Liver (tissue), 7 donors: ENCODE measurements at regions not wholly inside any gene's neighbourhood (a gene's known extent, or its start where the extent isn't known, plus 50 kb on each side); places are given as distances from the start of the nearest gene placed in this dataset.
"Not testable (repeated sequence)": the region's sequence is repeated elsewhere in the genome, so short reads cannot be mapped to it uniquely, and the experiment has no call there.

Experiments used
- DNase-seq: peaks from one replicate; pipeline ENCODE4 v3.0.0-alpha.2; 2017; ENCODE audit warnings: low spot score
- H3K27ac ChIP-seq, 2 donors: one replicate each; pipeline ENCODE4 v1.7.0; 2013; ENCODE audit warnings: inconsistent platforms in 2 of 2, low read length in 2 of 2, control low read depth in 1 of 2, low read depth in 1 of 2, mild to moderate bottlenecking in 1 of 2
- H3K27me3 ChIP-seq, 4 donors: one replicate each; pipeline versions ENCODE4 v1.6.1 to v1.7.0; 2013; ENCODE audit warnings: low read length in 3 of 4, inconsistent platforms in 1 of 4, mild to moderate bottlenecking in 1 of 4, moderate library complexity in 1 of 4; ENCODE audit not compliant: control insufficient read depth in 4 of 4, insufficient read depth in 4 of 4
- H3K36me3 ChIP-seq, 4 donors: one replicate each; pipeline versions ENCODE4 v1.6.1 to v1.7.0; 2013; ENCODE audit warnings: low read length in 3 of 4, mild to moderate bottlenecking in 3 of 4, low read depth in 1 of 4, moderate library complexity in 1 of 4; ENCODE audit not compliant: control insufficient read depth in 4 of 4, insufficient read depth in 3 of 4
- H3K4me1 ChIP-seq, 4 donors: one replicate each; pipeline versions ENCODE4 v1.6.1 to v1.7.0; 2013; ENCODE audit warnings: low read length in 3 of 4, mild to moderate bottlenecking in 3 of 4, moderate library complexity in 1 of 4; ENCODE audit not compliant: control insufficient read depth in 4 of 4, insufficient read depth in 4 of 4
- H3K4me3 ChIP-seq, 3 donors: one replicate each; pipeline versions ENCODE4 v1.6.1 to v1.7.0; 2013; ENCODE audit warnings: low read length in 3 of 3, control low read depth in 1 of 3, low read depth in 1 of 3, mild to moderate bottlenecking in 1 of 3
- H3K9ac ChIP-seq, 2 donors: one replicate each; pipeline ENCODE4 v1.7.0; 2013; ENCODE audit warnings: low read length in 2 of 2, mild to moderate bottlenecking in 2 of 2, moderate library complexity in 2 of 2, control low read depth in 1 of 2, low read depth in 1 of 2
- H3K9me3 ChIP-seq, 4 donors: one replicate each; pipeline versions ENCODE4 v1.6.1 to v1.7.0; 2013; ENCODE audit warnings: low read length in 3 of 4; ENCODE audit not compliant: control insufficient read depth in 4 of 4
- ATF3 ChIP-seq: IDR thresholded peaks from 2 replicates; pipeline ENCODE4 v1.6.1; 2016; ENCODE audit warnings: antibody characterized with exemption
- EGR1 ChIP-seq, 2 donors: IDR thresholded peaks; 2 replicates each; pipeline ENCODE4 v1.6.1; 2016 to 2018; ENCODE audit warnings: antibody characterized with exemption in 2 of 2, low read depth in 2 of 2
- FOXA1 ChIP-seq: IDR thresholded peaks from 2 replicates; pipeline ENCODE4 v1.6.1; 2016; ENCODE audit warnings: antibody characterized with exemption
- FOXA2 ChIP-seq: IDR thresholded peaks from 2 replicates; pipeline ENCODE4 v1.6.1; 2016; ENCODE audit warnings: antibody characterized with exemption
- GABPA ChIP-seq, 2 donors: IDR thresholded peaks in 1 of 2; conservative IDR thresholded peaks in 1 of 2; 2 replicates each; pipeline ENCODE4 v1.6.1; 2016; ENCODE audit warnings: antibody characterized with exemption in 2 of 2, mild to moderate bottlenecking in 1 of 2, moderate library complexity in 1 of 2
- HNF4A ChIP-seq, 2 donors: conservative IDR thresholded peaks; 2 replicates each; pipeline ENCODE4 v1.6.1; 2016; ENCODE audit warnings: antibody characterized with exemption in 2 of 2, mild to moderate bottlenecking in 2 of 2
- HNF4G ChIP-seq: IDR thresholded peaks from 2 replicates; pipeline ENCODE4 v1.6.1; 2016; ENCODE audit warnings: antibody characterized with exemption
- JUND ChIP-seq, 2 donors: IDR thresholded peaks; 2 replicates each; pipeline ENCODE4 v1.6.1; 2016; ENCODE audit warnings: antibody characterized with exemption in 2 of 2
- MAX ChIP-seq: IDR thresholded peaks from 2 replicates; pipeline ENCODE4 v1.6.1; 2016; ENCODE audit warnings: antibody characterized with exemption
- NR2F2 ChIP-seq: IDR thresholded peaks from 2 replicates; pipeline ENCODE4 v1.6.1; 2016; ENCODE audit warnings: antibody characterized with exemption
- RAD21 ChIP-seq, 2 donors: IDR thresholded peaks; 2 replicates each; pipeline ENCODE4 v1.6.1; 2016; ENCODE audit warnings: antibody characterized with exemption in 2 of 2, mild to moderate bottlenecking in 2 of 2
- REST ChIP-seq: IDR thresholded peaks from 2 replicates; pipeline ENCODE4 v1.6.1; 2016; ENCODE audit warnings: antibody characterized with exemption, mild to moderate bottlenecking
- RXRA ChIP-seq, 2 donors: IDR thresholded peaks; 2 replicates each; pipeline ENCODE4 v1.6.1; 2017 to 2018; ENCODE audit warnings: antibody characterized with exemption in 2 of 2, mild to moderate bottlenecking in 1 of 2
- TAF1 ChIP-seq: conservative IDR thresholded peaks from 2 replicates; pipeline ENCODE4 v1.6.1; 2016; ENCODE audit warnings: antibody characterized with exemption, mild to moderate bottlenecking
- YY1 ChIP-seq: IDR thresholded peaks from 2 replicates; pipeline ENCODE4 v1.6.1; 2016; ENCODE audit warnings: antibody characterized with exemption, mild to moderate bottlenecking
- ZBTB33 ChIP-seq: IDR thresholded peaks from 2 replicates; pipeline ENCODE4 v1.6.1; 2016; ENCODE audit warnings: antibody characterized with exemption
- WGBS: extraction: QIAGEN DNeasy Blood & Tissue Kit; methylation state at CpG from one replicate; pipeline ENCODE4 v1.1.7; 2013; 5-methylcytosine and 5-hydroxymethylcytosine counted together
- donor health status: healthy.
- donor health status: healthy.
- donor health status: healthy.
- donor health status: healthy.

GRCh38 chr7:51901489-51901840 is 584.9 kb upstream of the COBL start:
- peaks cover 0 to 4% (median 0%) of the 10 kb centered on the region in 4 donors for H3K9me3 ChIP-seq
- H3K4me3 ChIP-seq = no peak overlapping the region
- no peaks in the 10 kb centered on the region for H3K27me3 ChIP-seq
- no peak for DNase-seq
- H3K27ac ChIP-seq = no peak overlapping the region
- H3K4me1 ChIP-seq = no peaks in the 10 kb centered on the region
- TF ChIP-seq HNF4G (no peak), REST (no peak), FOXA2 (no peak), JUND (IDR thresholded peaks at IDR 0.05) (no peak), RAD21 (IDR thresholded peaks at IDR 0.05) (no peak), YY1 (no peak), FOXA1 (no peak), ZBTB33 (no peak), ATF3 (no peak), GABPA (IDR thresholded peaks at IDR 0.05 in 1 of 2, conservative IDR thresholded peaks at IDR 0.05 in 1 of 2) (no peak), TAF1 (no peak)
- WGBS = 89% methylated on average over 13 of the region's 13 CpGs
- H3K36me3 ChIP-seq = no peaks in the 10 kb centered on the region
- no peak overlapping the region for H3K9ac ChIP-seq

- not testable (repeated sequence) for H3K27me3 ChIP-seq, H3K27ac ChIP-seq, DNase-seq, H3K4me3 ChIP-seq, H3K9ac ChIP-seq, H3K9me3 ChIP-seq, H3K36me3 ChIP-seq, H3K4me1 ChIP-seq
- 92% methylated on average over 42 of the region's 42 CpGs for WGBS
Observed at GRCh38 chr7:51900755-51901488, 584.3 kb upstream of the COBL start.

GRCh38 chr7:51899611-51900010 is 583.0 kb upstream of the COBL start:
- H3K36me3 ChIP-seq = no peaks in the 10 kb centered on the region
- no peak for DNase-seq
- H3K4me1 ChIP-seq = no peaks in the 10 kb centered on the region
- no peak overlapping the region for H3K4me3 ChIP-seq
- H3K27ac ChIP-seq = no peak overlapping the region
- WGBS = 81% methylated on average over 9 of the region's 9 CpGs
- H3K9me3 ChIP-seq = peaks cover 0 to 4% (median 0%) of the 10 kb centered on the region in 4 donors
- no peaks in the 10 kb centered on the region for H3K27me3 ChIP-seq
- H3K9ac ChIP-seq = no peak overlapping the region
- TF ChIP-seq HNF4A (conservative IDR thresholded peaks at IDR 0.05) (no peak), REST (no peak), NR2F2 (no peak), RXRA (IDR thresholded peaks at IDR 0.05) (no peak), ATF3 (no peak), RAD21 (IDR thresholded peaks at IDR 0.05) (no peak), MAX (no peak), HNF4G (no peak), GABPA (IDR thresholded peaks at IDR 0.05 in 1 of 2, conservative IDR thresholded peaks at IDR 0.05 in 1 of 2) (no peak), EGR1 (IDR thresholded peaks at IDR 0.05; ENCODE audit: low read depth in 2 of 2) (no peak), FOXA1 (no peak)
